GM19452 (cell line): ENCODE measurements at regions not wholly inside any gene's neighbourhood (a gene's known extent, or its start where the extent isn't known, plus 50 kb on each side); places are given as distances from the start of the nearest gene placed in this dataset.

Source experiments
- ATAC-seq: cut with Tn5 transposase; IDR thresholded peaks from one replicate; pipeline ENCODE4 v1.9.1; 2021; ENCODE audit not compliant: unreplicated experiment

DNA sequence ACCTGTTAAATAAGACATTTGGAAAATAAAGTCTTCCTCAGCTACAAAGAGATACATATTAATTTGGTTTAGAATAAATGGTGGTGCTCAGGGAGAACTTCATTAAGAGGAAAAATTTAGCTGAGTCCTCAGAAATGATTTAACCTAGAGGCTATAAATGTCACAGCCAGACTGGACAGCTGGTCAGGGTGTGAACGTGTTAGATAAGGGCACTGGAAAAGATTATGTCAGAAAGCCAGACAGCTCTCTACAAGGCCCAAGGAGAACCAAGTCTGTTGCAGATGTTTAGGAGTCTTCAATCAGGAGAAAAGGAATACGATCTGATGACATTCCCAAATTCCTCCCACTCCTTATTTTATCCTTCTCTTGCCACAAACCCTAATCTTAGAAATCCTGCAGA lies 265.2 kb downstream of the MAT2B start:
- no peak for ATAC-seq

GRCh38 chr5:163772241-163772640 lies 266.8 kb downstream of the MAT2B start:
- ATAC-seq: no peak

DNA sequence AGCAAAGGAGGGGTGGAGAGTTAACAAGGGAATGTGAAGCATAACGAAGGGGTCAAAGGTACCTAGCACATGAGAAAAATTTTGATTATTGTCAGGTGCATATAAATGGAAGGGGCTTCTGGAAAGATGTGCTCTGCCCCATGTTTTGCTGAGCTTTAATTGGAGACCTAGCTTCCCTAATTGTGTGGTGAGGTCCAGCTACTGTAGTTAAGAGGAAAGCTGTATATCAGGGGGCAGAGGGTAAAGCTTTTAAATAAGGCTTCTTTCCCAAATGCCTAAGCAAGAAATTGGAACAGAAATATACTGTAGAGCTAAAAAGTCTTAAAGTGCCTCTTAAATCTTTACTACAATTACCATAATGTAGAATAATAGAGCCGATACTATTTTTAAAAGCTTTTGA lies 267.2 kb downstream of the MAT2B start:
- no peak for ATAC-seq

DNA sequence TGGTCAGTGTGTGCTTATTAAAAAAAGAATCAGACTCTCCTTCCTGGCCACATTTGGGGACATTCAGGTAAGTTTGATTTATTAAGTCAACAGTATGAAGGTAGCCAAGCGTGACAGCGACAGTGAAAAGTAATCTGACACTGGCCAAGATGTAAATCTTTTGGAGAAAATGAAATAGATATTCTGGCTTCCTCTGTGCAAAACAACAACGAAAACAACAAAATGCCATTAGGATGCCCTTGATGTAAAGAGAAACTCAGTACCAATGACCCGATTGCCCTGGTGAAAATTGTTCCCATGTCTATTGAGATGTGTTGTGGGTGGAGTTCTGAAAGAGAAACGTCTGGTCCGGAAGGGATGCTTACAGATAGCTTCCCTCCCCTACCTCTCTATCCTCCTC lies 267.8 kb downstream of the MAT2B start:
- ATAC-seq: no peak

DNA sequence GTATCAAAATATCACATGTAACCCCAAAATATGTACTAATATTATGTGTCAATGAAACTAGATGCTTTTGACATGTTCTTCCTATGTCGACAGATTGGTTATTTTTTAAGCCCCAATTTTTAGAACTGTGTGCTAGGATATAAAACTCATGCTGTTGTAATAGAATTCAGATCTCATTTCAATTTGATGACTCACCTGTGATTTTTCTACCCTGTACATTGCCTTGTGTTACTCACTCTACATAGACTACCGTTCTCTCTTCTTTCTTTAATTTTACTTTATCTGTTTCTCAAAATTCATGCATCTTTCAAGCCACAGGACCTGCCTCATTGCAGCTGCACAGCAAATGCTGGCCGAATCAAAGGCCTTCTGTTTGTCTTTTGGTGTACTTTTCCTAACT lies 284.5 kb downstream of the MAT2B start:
- ATAC-seq: no peak

GRCh38 chr5:163790497-163790896 lies 285.1 kb downstream of the MAT2B start:
- no peak for ATAC-seq

GRCh38 chr5:163794993-163795392 lies 289.6 kb downstream of the MAT2B start:
- no peak for ATAC-seq

- ATAC-seq: no peak
Measured at GRCh38 chr5:163807781-163808180, 302.4 kb downstream of the MAT2B start.

DNA sequence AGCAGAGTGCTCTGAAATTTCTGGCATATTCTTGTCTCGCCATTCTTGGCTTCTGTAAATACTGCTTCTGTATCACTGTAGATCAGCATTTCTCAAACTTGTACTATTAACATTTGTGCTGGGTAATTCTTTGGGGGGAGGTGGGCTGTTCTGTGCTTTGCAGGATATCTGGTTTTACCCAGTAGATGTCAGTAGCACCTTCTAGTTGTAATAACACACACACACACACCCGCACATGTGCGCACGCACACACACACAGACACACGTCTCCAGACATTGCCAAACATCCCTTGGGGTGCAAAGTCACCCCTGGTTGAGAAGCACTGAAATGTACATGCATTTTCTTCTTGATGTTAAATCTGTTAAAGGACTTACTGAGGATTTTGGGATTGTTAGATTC lies 304.1 kb downstream of the MAT2B start:
- ATAC-seq: no peak

- ATAC-seq: no peak
Measured at GRCh38 chr5:163813900-163814299, 308.5 kb downstream of the MAT2B start.

- ATAC-seq: no peak
Measured at GRCh38 chr5:163815240-163815791, 309.9 kb downstream of the MAT2B start.

DNA sequence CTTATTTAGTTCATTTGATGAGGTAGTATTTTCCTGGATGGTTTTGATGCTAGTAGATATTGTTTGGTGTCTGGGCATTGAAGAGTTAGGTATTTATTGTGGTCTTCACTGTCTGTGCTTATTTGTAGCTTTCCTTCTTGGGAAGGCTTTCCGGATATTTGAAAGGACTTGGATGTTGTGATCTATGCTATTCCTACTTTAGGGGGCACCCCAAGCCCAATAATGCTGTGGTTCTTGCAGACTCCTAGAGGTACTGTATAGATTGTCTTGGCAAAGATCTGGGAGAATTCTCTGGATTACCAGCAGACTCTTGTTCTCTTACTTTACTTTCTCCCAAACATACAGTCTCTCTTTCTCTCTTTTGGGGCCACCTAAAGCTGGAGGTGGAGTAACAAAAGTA lies 315.7 kb downstream of the MAT2B start:
- ATAC-seq: no peak

DNA sequence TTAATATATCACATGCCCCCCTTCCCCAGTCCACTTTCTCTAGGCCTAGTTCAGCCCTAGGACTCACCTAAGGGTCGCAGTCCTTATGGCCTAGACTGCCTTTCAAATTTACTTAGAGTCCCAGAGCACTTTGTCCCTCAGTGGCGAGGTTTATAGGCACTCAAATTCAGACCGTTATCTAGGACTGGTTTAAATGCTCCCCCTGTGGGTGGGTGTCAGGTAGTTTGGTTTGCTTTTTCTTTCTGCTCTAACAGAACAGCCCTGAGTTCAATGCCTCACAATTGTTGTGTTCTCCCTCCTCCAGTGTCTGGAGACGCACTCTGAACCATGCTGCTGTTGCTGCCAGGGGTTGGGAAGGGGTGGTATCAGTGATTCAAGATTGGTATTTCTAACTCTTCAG lies 317.1 kb downstream of the MAT2B start:
- ATAC-seq: no peak

DNA sequence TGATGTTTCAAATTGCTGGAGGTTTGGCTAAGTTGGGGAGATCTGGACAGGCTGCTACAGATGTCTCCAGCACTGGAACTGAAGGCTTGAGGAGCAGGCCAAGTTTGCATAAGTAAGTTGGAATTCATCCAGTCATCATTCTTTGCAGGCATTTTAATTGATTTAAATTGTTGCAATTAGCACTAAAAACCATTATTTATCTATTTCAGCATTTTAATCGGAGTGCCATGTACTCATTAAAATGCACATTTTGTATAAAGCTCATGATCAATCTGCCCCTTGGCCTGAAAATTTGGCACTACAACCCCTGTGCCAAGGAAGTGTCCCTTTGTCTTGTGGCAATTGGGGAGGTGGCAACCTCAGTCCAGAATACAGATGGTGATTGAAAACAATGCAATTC lies 320.2 kb downstream of the MAT2B start:
- no peak for ATAC-seq

- ATAC-seq: no peak
Measured at GRCh38 chr5:163826201-163826600, 320.8 kb downstream of the MAT2B start.

DNA sequence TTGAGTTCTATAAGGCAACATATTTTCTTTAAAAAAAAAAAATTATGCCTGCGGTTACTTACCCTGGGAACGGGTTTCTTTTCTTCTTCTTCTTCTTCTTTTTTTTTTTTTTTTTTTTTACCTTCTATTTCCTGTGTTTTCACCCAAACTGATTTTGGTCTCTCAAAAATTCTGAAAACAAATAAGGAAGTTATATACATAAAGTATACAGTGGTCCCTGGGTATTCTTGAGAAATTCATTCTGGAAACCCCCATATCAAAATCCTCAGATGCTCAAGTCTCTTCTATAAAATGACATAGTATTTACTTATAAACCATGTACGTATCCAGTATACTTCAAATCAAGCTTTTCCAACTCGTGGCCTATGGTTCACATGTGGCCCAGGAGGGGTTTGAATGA lies 326.7 kb downstream of the MAT2B start:
- no peak for ATAC-seq

GRCh38 chr5:163838738-163839137 lies 333.3 kb downstream of the MAT2B start:
- ATAC-seq: no peak

DNA sequence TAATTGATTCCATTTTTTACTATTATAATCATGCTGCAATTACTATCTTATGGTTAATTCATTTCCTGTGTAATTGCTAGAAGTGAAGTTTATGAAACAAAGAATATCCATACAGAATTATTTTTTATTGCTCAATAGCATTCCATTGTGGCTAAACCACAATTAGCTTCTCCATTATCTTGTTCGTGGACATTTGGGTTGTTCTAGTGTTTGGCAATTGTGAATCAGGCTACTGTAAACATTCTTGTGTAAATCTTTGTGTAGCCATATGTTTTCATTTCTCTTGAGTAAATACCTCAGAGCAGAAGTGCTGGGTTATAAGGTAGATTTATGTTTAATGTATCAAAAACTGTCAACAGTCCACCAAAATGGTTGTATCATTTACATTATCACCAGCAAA lies 341.1 kb downstream of the MAT2B start:
- ATAC-seq: no peak

DNA sequence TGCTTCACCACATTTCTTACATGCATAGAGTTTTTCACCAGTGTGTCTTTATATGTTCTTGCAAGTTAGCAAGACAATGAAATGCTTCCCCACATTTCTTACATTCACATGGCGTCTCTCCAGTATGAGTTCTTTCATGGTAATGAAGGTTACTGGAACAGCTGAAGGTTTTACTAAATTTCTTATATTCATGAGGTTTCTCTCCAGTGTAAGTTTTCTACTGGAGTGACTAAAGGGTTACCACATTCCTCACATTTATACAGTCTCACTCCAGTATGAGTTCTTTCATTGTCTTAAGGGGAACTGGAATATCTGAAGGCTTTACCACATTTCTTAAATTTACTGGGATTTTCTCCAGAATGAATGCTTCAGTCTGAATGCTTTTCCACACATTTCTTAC lies 350.3 kb downstream of the MAT2B start:
- no peak for ATAC-seq

GRCh38 chr5:163861670-163862069 lies 356.3 kb downstream of the MAT2B start:
- ATAC-seq: no peak

GRCh38 chr5:163867324-163867723 lies 361.9 kb downstream of the MAT2B start:
- ATAC-seq: no peak

GRCh38 chr5:163867738-163868137 lies 362.3 kb downstream of the MAT2B start:
- ATAC-seq: no peak

- ATAC-seq: no peak
Measured at GRCh38 chr5:163869581-163869980, 364.2 kb downstream of the MAT2B start.

DNA sequence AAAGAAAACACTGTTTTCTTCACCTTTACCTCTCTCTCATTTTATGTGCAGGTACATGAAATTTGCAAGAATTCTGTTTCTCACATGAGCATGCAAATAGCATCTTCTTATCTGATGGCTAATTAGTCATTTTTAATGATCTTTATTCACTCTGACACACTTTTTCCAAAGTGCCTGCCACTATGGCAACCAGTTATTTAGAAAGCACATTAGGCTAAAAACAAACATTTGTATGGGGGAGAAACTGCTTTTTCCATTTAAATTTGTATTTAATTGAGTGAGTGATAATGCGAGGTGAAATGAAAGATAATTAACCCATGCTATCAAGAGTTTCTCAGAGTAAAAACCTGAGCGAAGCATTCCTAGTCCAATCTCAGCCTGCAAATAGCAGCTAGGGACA lies 365.0 kb downstream of the MAT2B start:
- ATAC-seq: no peak
